Psoas muscle (tissue), 7 donors: ENCODE measurements at regions not wholly inside any gene's neighbourhood (a gene's known extent, or its start where the extent isn't known, plus 50 kb on each side); places are given as distances from the start of the nearest gene placed in this dataset.

Experiments
- ATAC-seq, 4 donors: fragments of 200-7000 bp; cut with Tn5 transposase; one replicate each; pipeline ENCODE4 v1.9.1; 2020; ENCODE audit warnings: moderate library complexity in 3 of 4, mild to moderate bottlenecking in 2 of 4
- DNase-seq, 2 donors: peaks; one replicate each; pipeline ENCODE4 v3.0.0-alpha.2; 2020
- H3K27ac ChIP-seq: fragments of 200-600 bp; one replicate; pipeline ENCODE4 v1.8.0; 2022
- H3K27me3 ChIP-seq, 3 donors: fragments of 200-600 bp in 1 of 3; one replicate each; pipeline versions ENCODE4 v1.6.1 to v1.8.0; 2013 to 2022; ENCODE audit warnings: low read length in 2 of 3, mild to moderate bottlenecking in 2 of 3, moderate library complexity in 1 of 3; ENCODE audit not compliant: insufficient read depth in 3 of 3
- H3K36me3 ChIP-seq, 2 donors: fragments of 200-600 bp in 1 of 2; one replicate each; pipeline versions ENCODE4 v1.6.1 to v1.8.0; 2013 to 2022; ENCODE audit warnings: low read depth in 1 of 2, mild to moderate bottlenecking in 1 of 2, moderate library complexity in 1 of 2; ENCODE audit not compliant: insufficient read depth in 1 of 2
- H3K4me1 ChIP-seq: fragments of 200-600 bp; one replicate; pipeline ENCODE4 v1.8.0; 2022
- H3K4me3 ChIP-seq: fragments of 200-600 bp; one replicate; pipeline ENCODE4 v1.8.0; 2022; ENCODE audit warnings: mild to moderate bottlenecking
- H3K9me3 ChIP-seq: fragments of 200-600 bp; one replicate; pipeline ENCODE4 v1.8.0; 2022
- WGBS, 3 donors: extraction: QIAGEN DNeasy Blood & Tissue Kit; methylation state at CpG; one replicate each; pipeline versions ENCODE4 v1.1.6 to v1.1.7; 2013; 5-methylcytosine and 5-hydroxymethylcytosine counted together
- intact Hi-C, 2 donors: fragments of 100-400 bp; cut with DNase I; formaldehyde crosslinking; loops; one replicate each; pipeline versions ENCODE4 v1.11.0 to v1.14.2; 2022
- TF ChIP-seq, protein P1 (sequence below): fragments of 200-600 bp; IDR thresholded peaks from one replicate; pipeline ENCODE4 v1.8.0; 2022; ENCODE audit warnings: antibody characterized with exemption
- donor health status: healthy with polysubstance abuse.
- donor health status: DM: no; HTN: no; CAD: no; lungs with moderate emphysema.
- donor health status: Bipolar disorder and iron deficiency.
- donor health status: healthy.
- donor health status: DM: yes; HTN: yes; CAD: no.
- donor health status: DM: no; HTN: no; CAD: no.
- donor health status: DM: yes; HTN: yes; CAD: no.

DNA sequence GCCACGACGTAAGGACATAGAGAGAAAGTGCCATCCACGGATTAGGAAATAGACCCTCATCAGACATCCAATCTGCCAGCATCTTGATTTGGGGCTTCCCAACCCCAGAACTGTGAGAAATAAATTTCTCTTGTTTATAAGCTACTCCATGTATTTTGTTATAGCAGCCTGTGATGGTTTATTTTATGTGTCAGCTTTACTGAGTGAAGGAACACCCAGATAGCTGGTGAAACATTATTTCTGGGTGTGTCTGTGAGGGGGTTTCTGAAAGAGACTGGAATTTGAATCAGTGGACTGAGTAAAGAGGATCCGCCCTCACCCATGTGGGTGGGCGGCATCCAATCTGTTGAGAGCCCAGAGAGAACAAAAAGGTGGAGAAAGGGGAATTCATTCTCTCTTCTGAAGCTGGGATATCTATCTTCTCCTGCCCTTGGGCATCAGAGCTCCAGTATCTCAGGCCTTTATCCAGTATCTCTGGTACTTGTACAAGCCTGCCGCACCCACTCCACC, 131.5 kb upstream of the ANKFN1 start:
- no peak for DNase-seq
- Histone ChIP-seq H3K9me3 (no peaks in the 10 kb centered on the region), H3K4me1 (no peaks in the 10 kb centered on the region), H3K4me3 (no peak overlapping the region), H3K36me3 (no peaks in the 10 kb centered on the region), H3K27me3 (no peaks in the 10 kb centered on the region), H3K27ac (no peak overlapping the region)
- TF ChIP-seq, protein P1, sequence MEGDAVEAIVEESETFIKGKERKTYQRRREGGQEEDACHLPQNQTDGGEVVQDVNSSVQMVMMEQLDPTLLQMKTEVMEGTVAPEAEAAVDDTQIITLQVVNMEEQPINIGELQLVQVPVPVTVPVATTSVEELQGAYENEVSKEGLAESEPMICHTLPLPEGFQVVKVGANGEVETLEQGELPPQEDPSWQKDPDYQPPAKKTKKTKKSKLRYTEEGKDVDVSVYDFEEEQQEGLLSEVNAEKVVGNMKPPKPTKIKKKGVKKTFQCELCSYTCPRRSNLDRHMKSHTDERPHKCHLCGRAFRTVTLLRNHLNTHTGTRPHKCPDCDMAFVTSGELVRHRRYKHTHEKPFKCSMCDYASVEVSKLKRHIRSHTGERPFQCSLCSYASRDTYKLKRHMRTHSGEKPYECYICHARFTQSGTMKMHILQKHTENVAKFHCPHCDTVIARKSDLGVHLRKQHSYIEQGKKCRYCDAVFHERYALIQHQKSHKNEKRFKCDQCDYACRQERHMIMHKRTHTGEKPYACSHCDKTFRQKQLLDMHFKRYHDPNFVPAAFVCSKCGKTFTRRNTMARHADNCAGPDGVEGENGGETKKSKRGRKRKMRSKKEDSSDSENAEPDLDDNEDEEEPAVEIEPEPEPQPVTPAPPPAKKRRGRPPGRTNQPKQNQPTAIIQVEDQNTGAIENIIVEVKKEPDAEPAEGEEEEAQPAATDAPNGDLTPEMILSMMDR = no peak
- 90 to 98% (median 96%) methylated on average over 6 of the region's 6 CpGs for WGBS, 3 donors
- no peak for ATAC-seq
- intact Hi-C loops = loop anchor here in 1 of 2 donors (10.0 kb wide), 1 partner anchor 63 kb away; no protein-coding TSS in a partner anchor

DNA sequence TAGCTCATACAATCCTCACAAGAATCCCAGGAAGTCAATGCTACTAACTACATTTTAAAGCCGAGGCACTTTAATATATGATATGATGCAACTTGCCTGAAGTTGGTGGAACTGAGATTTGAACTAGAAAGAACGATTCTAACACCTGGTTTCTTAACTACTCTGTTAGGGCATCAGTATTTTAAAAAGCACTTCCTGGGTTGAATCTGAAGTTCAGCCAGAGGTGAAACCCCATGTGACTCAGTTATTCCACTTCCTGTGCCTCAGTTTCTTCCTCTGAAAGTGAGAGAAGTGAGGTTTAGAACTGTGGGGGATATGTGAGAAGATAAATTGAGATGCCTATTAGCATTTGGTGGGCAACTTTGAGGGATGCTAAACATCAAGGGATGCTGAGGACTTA, 129.4 kb upstream of the ANKFN1 start:
- ATAC-seq (no peak), DNase-seq (no peak)
- Histone ChIP-seq H3K4me1 (no peaks in the 10 kb centered on the region), H3K9me3 (no peaks in the 10 kb centered on the region), H3K27ac (no peak overlapping the region), H3K36me3 (no peaks in the 10 kb centered on the region), H3K4me3 (no peak overlapping the region), H3K27me3 (no peaks in the 10 kb centered on the region)
- TF ChIP-seq, protein P1 = no peak
- 75 to 78% (median 76%) methylated on average over 2 of the region's 2 CpGs for WGBS, 3 donors
- intact Hi-C loops = loop anchor here in 1 of 2 donors (10.0 kb wide), 1 partner anchor 61 kb away; no protein-coding TSS in a partner anchor

DNA sequence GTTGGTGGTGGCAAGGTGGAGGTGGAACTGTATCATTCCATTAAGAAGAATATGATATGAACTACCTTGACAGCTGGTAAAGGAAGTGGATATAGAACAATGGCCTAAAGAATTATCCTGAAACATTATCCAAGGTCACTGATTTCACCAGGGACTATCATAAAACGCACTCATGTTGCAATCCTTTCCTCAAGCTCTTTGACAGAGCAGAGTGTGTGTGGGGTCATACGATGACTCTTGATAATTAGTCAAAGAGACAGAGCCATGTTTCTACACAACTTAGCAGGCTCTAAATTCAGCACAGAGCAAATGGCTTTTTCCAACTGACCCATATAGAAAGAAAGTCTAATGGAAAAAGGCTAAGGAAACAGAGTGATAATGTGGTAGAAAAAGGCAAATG, 126.4 kb upstream of the ANKFN1 start:
- TF ChIP-seq, protein P1 = no peak
- Histone ChIP-seq H3K4me3 (no peak overlapping the region), H3K27me3 (peaks cover 0 to 2% (median 0%) of the 10 kb centered on the region in 3 donors), H3K9me3 (no peaks in the 10 kb centered on the region), H3K27ac (no peak overlapping the region), H3K36me3 (no peaks in the 10 kb centered on the region), H3K4me1 (no peaks in the 10 kb centered on the region)
- DNase-seq (no peak), ATAC-seq (no peak)
- WGBS, 3 donors = 52 to 61% (median 60%) methylated on average over 2 of the region's 2 CpGs
- intact Hi-C loops = loop anchor here in 1 of 2 donors (10.0 kb wide), 1 partner anchor 58 kb away; no protein-coding TSS in a partner anchor

DNA sequence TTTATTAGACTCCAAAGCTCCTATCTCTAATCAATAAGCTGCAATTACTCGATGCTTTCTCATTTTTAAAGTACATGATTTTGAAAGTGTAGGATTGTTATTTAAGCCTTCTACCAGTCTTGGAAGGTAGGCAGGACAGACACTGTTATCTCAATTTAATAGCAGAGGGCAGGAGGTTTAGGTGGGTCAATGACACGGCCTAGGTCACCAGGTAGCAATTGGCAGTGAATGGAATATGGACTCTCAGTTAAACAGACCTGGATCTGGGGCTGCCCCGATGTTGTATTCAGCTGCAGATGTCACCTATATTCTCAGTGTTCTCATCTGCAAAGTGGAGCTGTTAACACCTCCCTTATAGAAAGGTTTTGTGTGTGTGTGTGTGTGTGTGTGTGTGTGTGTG, 124.4 kb upstream of the ANKFN1 start:
- intact Hi-C loops = loop anchor here in 1 of 2 donors (10.0 kb wide), 1 partner anchor 56 kb away; no protein-coding TSS in a partner anchor
- Histone ChIP-seq H3K4me3 (no peak overlapping the region), H3K36me3 (no peaks in the 10 kb centered on the region), H3K4me1 (no peaks in the 10 kb centered on the region), H3K27ac (no peak overlapping the region), H3K27me3 (peaks cover 0 to 4% (median 0%) of the 10 kb centered on the region in 3 donors), H3K9me3 (no peaks in the 10 kb centered on the region)
- ATAC-seq = no peak
- no peak for DNase-seq
- 81 to 86% (median 82%) methylated on average over 3 of the region's 3 CpGs for WGBS, 3 donors
- TF ChIP-seq, protein P1 = no peak
